22Rv1 (cell line): ENCODE measurements at regions not wholly inside any gene's neighbourhood (a gene's known extent, or its start where the extent isn't known, plus 50 kb on each side); places are given as distances from the start of the nearest gene placed in this dataset.

Experiments
- ZFX ChIP-seq: fragments of 450-650 bp; IDR thresholded peaks from 2 replicates; pipeline ENCODE4 v1.6.1; 2017; ENCODE audit warnings: antibody characterized with exemption, borderline replicate concordance
- TF ChIP-seq, protein P1 (sequence below): fragments of 450-650 bp; IDR thresholded peaks from 2 replicates; pipeline ENCODE4 v1.5.1; 2017; ENCODE audit warnings: mild to moderate bottlenecking

DNA sequence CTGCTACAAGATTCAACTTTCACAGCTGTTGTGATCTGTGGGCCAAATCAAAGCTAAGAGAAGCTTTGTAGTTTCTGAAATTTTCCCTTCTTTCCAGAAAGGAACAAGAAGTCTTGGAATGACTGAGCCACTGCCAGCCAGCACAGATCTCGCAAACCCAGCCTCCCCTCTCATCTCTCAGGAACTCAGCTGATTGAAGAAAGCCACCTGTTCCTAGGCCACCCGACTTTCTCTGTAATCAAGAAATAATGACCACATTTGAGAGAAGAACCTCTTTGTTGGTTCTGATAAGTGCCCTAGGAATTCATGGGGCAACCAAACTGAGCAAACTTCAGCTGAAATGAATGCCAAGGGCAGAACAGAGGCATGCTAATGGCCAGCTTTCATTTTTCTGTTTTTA, 61.7 kb downstream of the HDGFL1 start:
- TF ChIP-seq, protein P1, sequence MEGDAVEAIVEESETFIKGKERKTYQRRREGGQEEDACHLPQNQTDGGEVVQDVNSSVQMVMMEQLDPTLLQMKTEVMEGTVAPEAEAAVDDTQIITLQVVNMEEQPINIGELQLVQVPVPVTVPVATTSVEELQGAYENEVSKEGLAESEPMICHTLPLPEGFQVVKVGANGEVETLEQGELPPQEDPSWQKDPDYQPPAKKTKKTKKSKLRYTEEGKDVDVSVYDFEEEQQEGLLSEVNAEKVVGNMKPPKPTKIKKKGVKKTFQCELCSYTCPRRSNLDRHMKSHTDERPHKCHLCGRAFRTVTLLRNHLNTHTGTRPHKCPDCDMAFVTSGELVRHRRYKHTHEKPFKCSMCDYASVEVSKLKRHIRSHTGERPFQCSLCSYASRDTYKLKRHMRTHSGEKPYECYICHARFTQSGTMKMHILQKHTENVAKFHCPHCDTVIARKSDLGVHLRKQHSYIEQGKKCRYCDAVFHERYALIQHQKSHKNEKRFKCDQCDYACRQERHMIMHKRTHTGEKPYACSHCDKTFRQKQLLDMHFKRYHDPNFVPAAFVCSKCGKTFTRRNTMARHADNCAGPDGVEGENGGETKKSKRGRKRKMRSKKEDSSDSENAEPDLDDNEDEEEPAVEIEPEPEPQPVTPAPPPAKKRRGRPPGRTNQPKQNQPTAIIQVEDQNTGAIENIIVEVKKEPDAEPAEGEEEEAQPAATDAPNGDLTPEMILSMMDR = no peak
- TF ChIP-seq ZFX = no peak
